ENCODE measurements at regions not wholly inside any gene's neighbourhood (a gene's known extent, or its start where the extent isn't known, plus 50 kb on each side); places are given as distances from the start of the nearest gene placed in this dataset.

DNA sequence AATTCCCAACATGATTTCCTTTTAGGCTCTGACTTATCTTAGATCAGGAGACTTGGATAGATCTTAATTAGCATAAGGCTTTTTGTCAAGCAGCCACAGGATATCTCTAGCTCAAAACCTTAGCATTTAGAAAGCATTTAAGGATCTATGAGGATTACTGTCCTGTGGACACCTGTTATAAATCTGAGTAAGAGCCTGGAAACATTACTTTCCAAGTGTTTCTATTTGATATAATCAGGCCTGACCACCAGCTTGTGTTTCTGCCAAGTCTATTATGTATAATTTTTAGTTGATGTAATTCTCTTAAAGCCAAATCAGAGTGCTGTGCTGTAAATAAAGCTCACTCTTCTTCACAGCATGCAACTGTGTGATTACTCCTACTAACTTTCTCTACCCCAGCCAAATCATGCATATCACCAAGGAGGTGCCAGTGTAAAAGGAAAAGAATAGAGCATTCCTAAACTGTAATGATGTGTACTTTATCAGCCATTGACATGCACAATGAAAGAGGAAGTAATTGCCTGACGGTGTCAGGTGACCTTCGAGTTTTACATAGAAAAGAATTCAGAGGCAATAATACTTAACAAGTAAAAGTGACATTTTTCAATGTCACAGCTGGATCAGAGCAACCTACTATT, 309.9 kb upstream of the PRMT6 start:
- H3K4me1 ChIP-seq: no peaks in the 10 kb centered on the region

DNA sequence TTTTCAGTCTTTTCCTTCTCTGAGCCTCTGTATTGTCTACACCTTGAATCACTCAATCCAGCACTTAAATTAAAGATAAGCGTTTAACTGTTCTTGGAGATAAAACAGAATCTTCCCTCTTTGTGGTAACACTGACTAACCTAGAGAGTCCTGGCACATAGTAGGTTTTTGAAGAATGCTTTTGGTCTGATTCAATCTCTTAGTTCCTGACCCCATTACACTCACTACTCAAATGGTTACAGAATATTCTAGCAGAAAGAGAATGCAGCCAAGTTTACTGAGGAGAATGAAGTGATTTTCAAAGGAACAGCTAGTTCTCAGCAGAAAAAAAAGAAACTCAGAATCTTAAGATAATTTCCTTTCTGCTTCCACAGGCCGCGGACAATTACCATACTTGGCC, 309.2 kb upstream of the PRMT6 start:
- no peaks in the 10 kb centered on the region for H3K27me3 ChIP-seq (ENCODE audit: low read depth)
- H3K9me3 ChIP-seq (replicated peaks): no peaks in the 10 kb centered on the region
- H3K4me3 ChIP-seq: no peak overlapping the region
- intact Hi-C loops (cut with micrococcal nuclease): no loop called here
- TF ChIP-seq, protein P1, sequence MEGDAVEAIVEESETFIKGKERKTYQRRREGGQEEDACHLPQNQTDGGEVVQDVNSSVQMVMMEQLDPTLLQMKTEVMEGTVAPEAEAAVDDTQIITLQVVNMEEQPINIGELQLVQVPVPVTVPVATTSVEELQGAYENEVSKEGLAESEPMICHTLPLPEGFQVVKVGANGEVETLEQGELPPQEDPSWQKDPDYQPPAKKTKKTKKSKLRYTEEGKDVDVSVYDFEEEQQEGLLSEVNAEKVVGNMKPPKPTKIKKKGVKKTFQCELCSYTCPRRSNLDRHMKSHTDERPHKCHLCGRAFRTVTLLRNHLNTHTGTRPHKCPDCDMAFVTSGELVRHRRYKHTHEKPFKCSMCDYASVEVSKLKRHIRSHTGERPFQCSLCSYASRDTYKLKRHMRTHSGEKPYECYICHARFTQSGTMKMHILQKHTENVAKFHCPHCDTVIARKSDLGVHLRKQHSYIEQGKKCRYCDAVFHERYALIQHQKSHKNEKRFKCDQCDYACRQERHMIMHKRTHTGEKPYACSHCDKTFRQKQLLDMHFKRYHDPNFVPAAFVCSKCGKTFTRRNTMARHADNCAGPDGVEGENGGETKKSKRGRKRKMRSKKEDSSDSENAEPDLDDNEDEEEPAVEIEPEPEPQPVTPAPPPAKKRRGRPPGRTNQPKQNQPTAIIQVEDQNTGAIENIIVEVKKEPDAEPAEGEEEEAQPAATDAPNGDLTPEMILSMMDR (IDR thresholded peaks at IDR 0.05; ENCODE audit: borderline replicate concordance): no peak
- no peak for DNase-seq
- H3K27ac ChIP-seq (replicated peaks): no peak overlapping the region
- H3K36me3 ChIP-seq: no peaks in the 10 kb centered on the region
- H3K4me1 ChIP-seq: no peaks in the 10 kb centered on the region

More for the DNA sequence above, 309.9 kb upstream of the PRMT6 start:
- intact Hi-C loops (cut with micrococcal nuclease): no loop called here
- no peak overlapping the region for H3K27ac ChIP-seq (replicated peaks)
- no peaks in the 10 kb centered on the region for H3K9me3 ChIP-seq (replicated peaks)
- H3K27me3 ChIP-seq (ENCODE audit: low read depth): no peaks in the 10 kb centered on the region
- DNase-seq: no peak
- no peaks in the 10 kb centered on the region for H3K36me3 ChIP-seq
- TF ChIP-seq, protein P1 (IDR thresholded peaks at IDR 0.05; ENCODE audit: borderline replicate concordance): no peak
- H3K4me3 ChIP-seq: no peak overlapping the region

DNA sequence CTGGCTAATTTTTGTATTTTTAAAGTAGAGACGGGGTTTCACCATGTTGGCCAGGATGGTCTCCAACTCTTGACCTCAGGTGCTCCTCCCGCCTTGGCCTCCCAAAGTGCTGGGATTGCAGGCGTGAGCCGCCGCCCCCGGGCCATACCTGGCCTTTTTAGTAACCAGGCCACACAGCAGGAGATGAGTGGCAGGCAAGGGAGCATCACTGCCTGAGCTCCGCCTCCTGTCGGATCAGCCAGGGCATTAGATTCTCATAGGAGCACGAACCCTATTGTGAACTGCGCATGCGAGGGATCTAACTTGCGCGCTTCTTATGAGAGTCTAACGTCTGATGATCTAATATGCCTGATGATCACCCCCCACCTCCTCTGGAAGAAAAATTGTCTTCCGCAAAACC, 308.7 kb upstream of the PRMT6 start:
- no peaks in the 10 kb centered on the region for H3K9me3 ChIP-seq (replicated peaks)
- TF ChIP-seq, protein P1 (IDR thresholded peaks at IDR 0.05; ENCODE audit: borderline replicate concordance): no peak
- no peaks in the 10 kb centered on the region for H3K4me1 ChIP-seq
- no peak overlapping the region for H3K4me3 ChIP-seq
- DNase-seq: no peak
- H3K27me3 ChIP-seq (ENCODE audit: low read depth): no peaks in the 10 kb centered on the region
- no peak overlapping the region for H3K27ac ChIP-seq (replicated peaks)
- no peaks in the 10 kb centered on the region for H3K36me3 ChIP-seq
- intact Hi-C loops (cut with micrococcal nuclease): no loop called here

DNA sequence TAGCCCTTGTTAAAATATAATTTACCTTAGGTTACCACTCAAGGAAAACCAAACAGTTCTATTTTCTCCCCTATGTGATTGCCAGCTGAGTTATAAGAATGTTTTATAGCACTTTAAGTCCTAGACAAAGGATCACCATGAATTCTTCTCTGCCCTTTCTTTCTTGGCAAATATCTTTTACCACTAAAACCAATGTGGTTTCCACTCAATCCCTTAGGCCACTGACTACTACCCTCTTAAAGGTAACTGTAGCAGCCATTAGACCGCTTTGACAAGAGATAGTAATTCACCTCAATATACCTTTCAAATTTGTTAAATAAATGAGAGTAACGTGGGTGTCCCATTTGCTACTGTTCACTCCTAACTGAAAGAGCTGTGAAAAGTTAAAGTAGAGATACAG, 307.9 kb upstream of the PRMT6 start:
- Histone ChIP-seq H3K27me3 (ENCODE audit: low read depth) (no peaks in the 10 kb centered on the region), H3K4me3 (no peak overlapping the region), H3K4me1 (no peaks in the 10 kb centered on the region), H3K9me3 (replicated peaks) (no peaks in the 10 kb centered on the region), H3K27ac (replicated peaks) (no peak overlapping the region), H3K36me3 (no peaks in the 10 kb centered on the region)
- no peak for DNase-seq
- intact Hi-C loops (cut with micrococcal nuclease): no loop called here
- TF ChIP-seq, protein P1 (IDR thresholded peaks at IDR 0.05; ENCODE audit: borderline replicate concordance): no peak

GRCh38 chr1:106749491-106749890, 307.0 kb upstream of the PRMT6 start:
- no peak overlapping the region for H3K27ac ChIP-seq (replicated peaks)
- DNase-seq: no peak
- TF ChIP-seq, protein P1 (IDR thresholded peaks at IDR 0.05; ENCODE audit: borderline replicate concordance): no peak
- no peaks in the 10 kb centered on the region for H3K36me3 ChIP-seq
- no peaks in the 10 kb centered on the region for H3K27me3 ChIP-seq (ENCODE audit: low read depth)
- no peaks in the 10 kb centered on the region for H3K9me3 ChIP-seq (replicated peaks)
- intact Hi-C loops (cut with micrococcal nuclease): no loop called here
- no peak overlapping the region for H3K4me3 ChIP-seq
- no peaks in the 10 kb centered on the region for H3K4me1 ChIP-seq

All from left ventricle myocardium inferior (tissue), 1 donor.